Tibial nerve (tissue), 4 donors: ENCODE measurements at regions not wholly inside any gene's neighbourhood (a gene's known extent, or its start where the extent isn't known, plus 50 kb on each side); places are given as distances from the start of the nearest gene placed in this dataset.

Experiments used
- CTCF ChIP-seq, 5 experiments: fragments of 200-600 bp in 3 of 5; fragments of 450-650 bp in 2 of 5; sonication (generic) in 3 of 5; IDR thresholded peaks; one replicate each; pipeline ENCODE4 v1.5.1; 2016 to 2019; ENCODE audit warnings: antibody characterized with exemption in 5 of 5, mild to moderate bottlenecking in 3 of 5, moderate library complexity in 2 of 5
- EP300 ChIP-seq, 2 donors: sonication (generic); formaldehyde crosslinking; IDR thresholded peaks; one replicate each; pipeline ENCODE4 v1.6.1; 2017; ENCODE audit warnings: antibody characterized with exemption in 2 of 2, mild to moderate bottlenecking in 1 of 2
- POLR2A ChIP-seq, 2 donors: fragments of 450-650 bp; IDR thresholded peaks; one replicate each; pipeline ENCODE4 v1.6.1; 2017; ENCODE audit warnings: antibody characterized with exemption in 2 of 2, mild to moderate bottlenecking in 2 of 2, moderate library complexity in 2 of 2

GRCh38 chrY:7515812-7516211, 604.3 kb upstream of the AMELY start:
- TF ChIP-seq CTCF (IDR thresholded peaks at IDR 0.05) (no peak), POLR2A (IDR thresholded peaks at IDR 0.05) (no peak), EP300 (IDR thresholded peaks at IDR 0.05) (no peak)
